Gastrocnemius medialis (tissue), 4 donors: ENCODE measurements at regions not wholly inside any gene's neighbourhood (a gene's known extent, or its start where the extent isn't known, plus 50 kb on each side); places are given as distances from the start of the nearest gene placed in this dataset.

Source experiments
- CTCF ChIP-seq, 5 experiments: fragments of 450-650 bp in 3 of 5; fragments of 200-600 bp in 2 of 5; sonication (generic) in 2 of 5; IDR thresholded peaks in 4 of 5; conservative IDR thresholded peaks in 1 of 5; 1 replicate in 4 of 5; 2 replicates in 1 of 5; pipeline ENCODE4 v1.5.1; 2016 to 2019; ENCODE audit warnings: antibody characterized with exemption in 5 of 5, mild to moderate bottlenecking in 3 of 5, moderate library complexity in 3 of 5
- POLR2A ChIP-seq, 2 donors: fragments of 450-650 bp; IDR thresholded peaks; one replicate each; pipeline ENCODE4 v1.6.1; 2017; ENCODE audit warnings: antibody characterized with exemption in 2 of 2, mild to moderate bottlenecking in 2 of 2, moderate library complexity in 2 of 2

GRCh38 chr5:13045897-13046551 lies 898.5 kb downstream of the DNAH5 start:
- TF ChIP-seq POLR2A (IDR thresholded peaks at IDR 0.05) (no peak), CTCF (IDR thresholded peaks at IDR 0.05 in 4 of 5, conservative IDR thresholded peaks at IDR 0.05 in 1 of 5) (no peak)
